ENCODE measurements at regions not wholly inside any gene's neighbourhood (a gene's known extent, or its start where the extent isn't known, plus 50 kb on each side); places are given as distances from the start of the nearest gene placed in this dataset.

GRCh38 chr4:26206339-26206738, 114.5 kb upstream of the RBPJ start:
- Histone ChIP-seq H3K79me2 (ENCODE audit: control insufficient read depth, insufficient read depth, low read length) (no peaks in the 10 kb centered on the region), H3K27ac (ENCODE audit: low read length in 2 of 2) (no peak overlapping the region), H3K4me2 (replicated peaks; ENCODE audit: low read depth, low read length, poor library complexity, severe bottlenecking) (no peak overlapping the region), H4K20me1 (ENCODE audit: control insufficient read depth, insufficient read depth, low read length, poor library complexity, severe bottlenecking) (no peaks in the 10 kb centered on the region), H3K4me3 (ENCODE audit: control extremely low read depth in 1 of 5, extremely low read depth in 1 of 5, insufficient read depth in 1 of 5, low read depth in 2 of 5, low read length in 4 of 5) (no peak overlapping the region), H3K36me3 (replicated peaks in 1 of 2; ENCODE audit: control extremely low read depth in 1 of 2, control insufficient read depth in 1 of 2, extremely low read depth in 1 of 2, insufficient read depth in 2 of 2, low read length in 1 of 2) (no peaks in the 10 kb centered on the region), H3K9me3 (ENCODE audit: control extremely low read depth in 1 of 3, control insufficient read depth in 2 of 3, insufficient read depth in 1 of 3, low read length in 2 of 3) (no peaks in the 10 kb centered on the region), H2AFZ (ENCODE audit: insufficient read depth, low read depth, low read length, poor library complexity, severe bottlenecking) (no peak overlapping the region), H3K9ac (ENCODE audit: low read length) (no peak overlapping the region), H3K4me1 (ENCODE audit: control insufficient read depth in 2 of 2, insufficient read depth in 2 of 2, low read length in 2 of 2) (no peaks in the 10 kb centered on the region), H3K27me3 (replicated peaks in 1 of 4; ENCODE audit: control extremely low read depth in 1 of 4, control insufficient read depth in 3 of 4, insufficient read depth in 4 of 4, low read length in 3 of 4) (peaks cover 0 to 7% (median 3%) of the 10 kb centered on the region in 4 experiments)
- Mint-ChIP-seq H3K4me3 (no peak overlapping the region), H3K4me1 (peaks cover 1% of the 10 kb centered on the region), H3K9me3 (ENCODE audit: insufficient read depth) (no peaks in the 10 kb centered on the region), H3K27me3 (peaks cover 53% of the 10 kb centered on the region), H3K27ac (no peak overlapping the region)
- ATAC-seq (ENCODE audit: low read depth) = no peak
- no peak for TF ChIP-seq EZH2 (IDR thresholded peaks at IDR 0.05; ENCODE audit: borderline replicate concordance, insufficient read depth, low read depth, low read length, poor library complexity, severe bottlenecking)
- TF ChIP-seq, protein P1, sequence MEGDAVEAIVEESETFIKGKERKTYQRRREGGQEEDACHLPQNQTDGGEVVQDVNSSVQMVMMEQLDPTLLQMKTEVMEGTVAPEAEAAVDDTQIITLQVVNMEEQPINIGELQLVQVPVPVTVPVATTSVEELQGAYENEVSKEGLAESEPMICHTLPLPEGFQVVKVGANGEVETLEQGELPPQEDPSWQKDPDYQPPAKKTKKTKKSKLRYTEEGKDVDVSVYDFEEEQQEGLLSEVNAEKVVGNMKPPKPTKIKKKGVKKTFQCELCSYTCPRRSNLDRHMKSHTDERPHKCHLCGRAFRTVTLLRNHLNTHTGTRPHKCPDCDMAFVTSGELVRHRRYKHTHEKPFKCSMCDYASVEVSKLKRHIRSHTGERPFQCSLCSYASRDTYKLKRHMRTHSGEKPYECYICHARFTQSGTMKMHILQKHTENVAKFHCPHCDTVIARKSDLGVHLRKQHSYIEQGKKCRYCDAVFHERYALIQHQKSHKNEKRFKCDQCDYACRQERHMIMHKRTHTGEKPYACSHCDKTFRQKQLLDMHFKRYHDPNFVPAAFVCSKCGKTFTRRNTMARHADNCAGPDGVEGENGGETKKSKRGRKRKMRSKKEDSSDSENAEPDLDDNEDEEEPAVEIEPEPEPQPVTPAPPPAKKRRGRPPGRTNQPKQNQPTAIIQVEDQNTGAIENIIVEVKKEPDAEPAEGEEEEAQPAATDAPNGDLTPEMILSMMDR (IDR thresholded peaks at IDR 0.05) = no peak
- ChIA-PET POLR2A (interaction anchor here (0.7 kb wide), 1 partner anchor 787 kb away, joined by 3 read pairs; no protein-coding TSS in a partner anchor), CTCF (no interaction called here)
- intact Hi-C loops (cut with micrococcal nuclease) = no loop called here
- WGBS (ENCODE audit: insufficient coverage) = no CpG with 5 or more reads among the region's 2 CpGs
- DNase-seq = no peak

GRCh38 chr4:26206999-26207398, 113.8 kb upstream of the RBPJ start:
- H3K4me3 ChIP-seq (ENCODE audit: control extremely low read depth in 1 of 5, extremely low read depth in 1 of 5, insufficient read depth in 1 of 5, low read depth in 2 of 5, low read length in 4 of 5) = no peak overlapping the region
- ChIA-PET CTCF (interaction anchor here (0.5 kb wide), 1 partner anchor 365 kb away, joined by 3 read pairs; no protein-coding TSS in a partner anchor), POLR2A (no interaction called here)
- H3K4me1 ChIP-seq (ENCODE audit: control insufficient read depth in 2 of 2, insufficient read depth in 2 of 2, low read length in 2 of 2) = no peaks in the 10 kb centered on the region
- H4K20me1 ChIP-seq (ENCODE audit: control insufficient read depth, insufficient read depth, low read length, poor library complexity, severe bottlenecking) = no peaks in the 10 kb centered on the region
- peaks cover 0 to 10% (median 5%) of the 10 kb centered on the region in 4 experiments for H3K27me3 ChIP-seq (replicated peaks in 1 of 4; ENCODE audit: control extremely low read depth in 1 of 4, control insufficient read depth in 3 of 4, insufficient read depth in 4 of 4, low read length in 3 of 4)
- WGBS (ENCODE audit: insufficient coverage) = no CpG with 5 or more reads among the region's 3 CpGs
- H3K27me3 Mint-ChIP-seq = peaks cover 51% of the 10 kb centered on the region
- no peaks in the 10 kb centered on the region for H3K9me3 ChIP-seq (ENCODE audit: control extremely low read depth in 1 of 3, control insufficient read depth in 2 of 3, insufficient read depth in 1 of 3, low read length in 2 of 3)
- ATAC-seq (ENCODE audit: low read depth) = no peak
- intact Hi-C loops (cut with micrococcal nuclease) = no loop called here
- no peak overlapping the region for H3K27ac ChIP-seq (ENCODE audit: low read length in 2 of 2)
- no peak overlapping the region for H3K4me2 ChIP-seq (replicated peaks; ENCODE audit: low read depth, low read length, poor library complexity, severe bottlenecking)
- TF ChIP-seq, protein P1 (IDR thresholded peaks at IDR 0.05) = no peak
- no peak for TF ChIP-seq EZH2 (IDR thresholded peaks at IDR 0.05; ENCODE audit: borderline replicate concordance, insufficient read depth, low read depth, low read length, poor library complexity, severe bottlenecking)
- H3K79me2 ChIP-seq (ENCODE audit: control insufficient read depth, insufficient read depth, low read length) = no peaks in the 10 kb centered on the region
- DNase-seq = no peak
- no peak overlapping the region for H3K9ac ChIP-seq (ENCODE audit: low read length)
- peaks cover 1% of the 10 kb centered on the region for H3K4me1 Mint-ChIP-seq
- H3K4me3 Mint-ChIP-seq = no peak overlapping the region
- no peak overlapping the region for H2AFZ ChIP-seq (ENCODE audit: insufficient read depth, low read depth, low read length, poor library complexity, severe bottlenecking)
- H3K27ac Mint-ChIP-seq = no peak overlapping the region
- H3K36me3 ChIP-seq (replicated peaks in 1 of 2; ENCODE audit: control extremely low read depth in 1 of 2, control insufficient read depth in 1 of 2, extremely low read depth in 1 of 2, insufficient read depth in 2 of 2, low read length in 1 of 2) = no peaks in the 10 kb centered on the region
- no peaks in the 10 kb centered on the region for H3K9me3 Mint-ChIP-seq (ENCODE audit: insufficient read depth)
